Activated CD8-positive, alpha-beta T cell treated with anti-CD3 and anti-CD28 coated beads for 36 hours (primary cell): ENCODE measurements at regions not wholly inside any gene's neighbourhood (a gene's known extent, or its start where the extent isn't known, plus 50 kb on each side); places are given as distances from the start of the nearest gene placed in this dataset.

Experiments
- ATAC-seq: fragments of 200-7000 bp; cut with Tn5 transposase; one replicate; pipeline ENCODE4 v1.10.0; 2021; ENCODE audit warnings: mild to moderate bottlenecking, moderate library complexity
- CTCF ChIA-PET: fragments of 350-600 bp; sonication (Branson Sonifier 250); formaldehyde crosslinking; loops from one replicate; lab custom pipeline; 2021; ENCODE audit warnings: antibody characterized with exemption; lab: Charles Lee
- POLR2A ChIA-PET: fragments of 350-600 bp; sonication (Branson Sonifier 250); formaldehyde crosslinking; loops from one replicate; lab custom pipeline; 2021; ENCODE audit warnings: antibody characterized with exemption; lab: Charles Lee
- DNase-seq: peaks from one replicate; pipeline ENCODE4 v3.0.0-alpha.2; 2020
- H3K27ac Mint-ChIP-seq: one replicate; pipeline ENCODE4 v1.8.0; 2021; ENCODE audit warnings: mild to moderate bottlenecking, mixed read lengths
- H3K27me3 Mint-ChIP-seq: one replicate; pipeline ENCODE4 v1.8.0; 2021; ENCODE audit warnings: mixed read lengths
- H3K36me3 Mint-ChIP-seq: one replicate; pipeline ENCODE4 v1.8.0; 2021; ENCODE audit warnings: low read depth, mixed read lengths
- H3K4me1 Mint-ChIP-seq: one replicate; pipeline ENCODE4 v1.8.0; 2021; ENCODE audit warnings: low read depth, mixed read lengths
- H3K4me3 Mint-ChIP-seq: one replicate; pipeline ENCODE4 v1.8.0; 2021; ENCODE audit warnings: mild to moderate bottlenecking, moderate library complexity, mixed read lengths
- H3K9me3 Mint-ChIP-seq: one replicate; pipeline ENCODE4 v1.8.0; 2021; ENCODE audit warnings: mixed read lengths
- CTCF ChIP-seq: fragments of 200-600 bp; IDR thresholded peaks from one replicate; pipeline ENCODE4 v1.8.0; 2022; ENCODE audit warnings: antibody characterized with exemption, mild to moderate bottlenecking
- intact Hi-C: fragments of 100-400 bp; cut with micrococcal nuclease; formaldehyde crosslinking; loops from one replicate; pipeline ENCODE4 v1.10.0; 2022

- intact Hi-C loops, result no loop called here
Observed at GRCh38 chr3:29201604-29202003, 79.3 kb upstream of the RBMS3 start.

GRCh38 chr3:29202378-29202777 lies 78.5 kb upstream of the RBMS3 start:
- peaks cover 4% of the 10 kb centered on the region for H3K27me3 Mint-ChIP-seq
- intact Hi-C loops, result no loop called here
- ATAC-seq (no peak), DNase-seq (no peak)
- H3K4me3 Mint-ChIP-seq, result no peak overlapping the region
- POLR2A ChIA-PET, result no interaction called here
- H3K27ac Mint-ChIP-seq, result no peak overlapping the region
- no peaks in the 10 kb centered on the region for H3K9me3 Mint-ChIP-seq
- TF ChIP-seq CTCF, result no peak
- no peaks in the 10 kb centered on the region for H3K36me3 Mint-ChIP-seq
- no peaks in the 10 kb centered on the region for H3K4me1 Mint-ChIP-seq
- CTCF ChIA-PET, result no interaction called here

More at GRCh38 chr3:29201604-29202003, 79.3 kb upstream of the RBMS3 start:
- no peak for TF ChIP-seq CTCF
- Mint-ChIP-seq H3K9me3 (no peaks in the 10 kb centered on the region), H3K27me3 (peaks cover 2% of the 10 kb centered on the region), H3K36me3 (no peaks in the 10 kb centered on the region), H3K27ac (no peak overlapping the region), H3K4me1 (no peaks in the 10 kb centered on the region), H3K4me3 (no peak overlapping the region)
- POLR2A ChIA-PET, result no interaction called here
- ATAC-seq, result no peak
- DNase-seq, result no peak
- CTCF ChIA-PET, result no interaction called here

GRCh38 chr3:29203851-29204250 lies 77.0 kb upstream of the RBMS3 start:
- intact Hi-C loops, result no loop called here
- TF ChIP-seq CTCF, result no peak
- ChIA-PET POLR2A (no interaction called here), CTCF (no interaction called here)
- DNase-seq (no peak), ATAC-seq (no peak)
- H3K4me3 Mint-ChIP-seq, result no peak overlapping the region
- H3K36me3 Mint-ChIP-seq, result no peaks in the 10 kb centered on the region
- no peaks in the 10 kb centered on the region for H3K4me1 Mint-ChIP-seq
- H3K9me3 Mint-ChIP-seq, result no peaks in the 10 kb centered on the region
- H3K27me3 Mint-ChIP-seq, result peaks cover 4% of the 10 kb centered on the region
- H3K27ac Mint-ChIP-seq, result no peak overlapping the region

- ATAC-seq (no peak), DNase-seq (no peak)
- ChIA-PET CTCF (no interaction called here), POLR2A (no interaction called here)
- intact Hi-C loops, result no loop called here
- no peak overlapping the region for H3K27ac Mint-ChIP-seq
- no peaks in the 10 kb centered on the region for H3K9me3 Mint-ChIP-seq
- H3K4me1 Mint-ChIP-seq, result no peaks in the 10 kb centered on the region
- no peak overlapping the region for H3K4me3 Mint-ChIP-seq
- H3K36me3 Mint-ChIP-seq, result no peaks in the 10 kb centered on the region
- no peak for TF ChIP-seq CTCF
- peaks cover 4% of the 10 kb centered on the region for H3K27me3 Mint-ChIP-seq
Observed at GRCh38 chr3:29207427-29207826, 73.4 kb upstream of the RBMS3 start.

GRCh38 chr3:29212789-29213433 lies 68.0 kb upstream of the RBMS3 start:
- Mint-ChIP-seq H3K36me3 (no peaks in the 10 kb centered on the region), H3K4me3 (no peak overlapping the region), H3K27ac (peak overlapping the region; percentile 4), H3K27me3 (no peaks in the 10 kb centered on the region), H3K9me3 (no peaks in the 10 kb centered on the region), H3K4me1 (peaks cover 5% of the 10 kb centered on the region)
- peak; percentile 88 for ATAC-seq
- no peak for DNase-seq
- ChIA-PET CTCF (no interaction called here), POLR2A (no interaction called here)
- intact Hi-C loops, result no loop called here
- no peak for TF ChIP-seq CTCF
